Tibial artery (tissue), 4 donors: ENCODE measurements at regions not wholly inside any gene's neighbourhood (a gene's known extent, or its start where the extent isn't known, plus 50 kb on each side); places are given as distances from the start of the nearest gene placed in this dataset.
"Not testable (repeated sequence)": the region's sequence is repeated elsewhere in the genome, so short reads cannot be mapped to it uniquely, and the experiment has no call there.

ENCODE experiments used
- DNase-seq, 2 donors: peaks; one replicate each; pipeline ENCODE4 v3.0.0-alpha.2; 2019
- H3K27ac ChIP-seq, 2 donors: fragments of 200-600 bp; sonication (generic) in 1 of 2; 1 replicate in 1 of 2; 2 replicates in 1 of 2; pipeline ENCODE4 v1.5.1; 2018 to 2019; ENCODE audit warnings: mild to moderate bottlenecking in 1 of 2
- H3K27me3 ChIP-seq, 2 donors: fragments of 200-600 bp; sonication (generic) in 1 of 2; one replicate each; pipeline versions ENCODE4 v1.5.1 to v1.6.0; 2016 to 2019
- H3K36me3 ChIP-seq, 3 donors: fragments of 200-600 bp; sonication (generic) in 2 of 3; one replicate each; pipeline ENCODE4 v1.5.1; 2016 to 2019; ENCODE audit warnings: mild to moderate bottlenecking in 2 of 3
- H3K4me1 ChIP-seq, 4 donors: fragments of 200-600 bp; sonication (generic) in 2 of 4; 1 replicate in 3 of 4; 2 replicates in 1 of 4; pipeline ENCODE4 v1.5.1; 2016 to 2019
- H3K4me3 ChIP-seq, 2 donors: fragments of 200-600 bp; sonication (generic) in 1 of 2; 1 replicate in 1 of 2; 2 replicates in 1 of 2; pipeline ENCODE4 v1.5.1; 2018 to 2019; ENCODE audit warnings: mild to moderate bottlenecking in 2 of 2
- H3K9me3 ChIP-seq, 3 donors: fragments of 200-600 bp; sonication (generic) in 1 of 3; one replicate each; pipeline ENCODE4 v1.5.1; 2016 to 2019
- CTCF ChIP-seq, 2 experiments: fragments of 200-600 bp in 1 of 2; fragments of 450-650 bp in 1 of 2; IDR thresholded peaks; one replicate each; pipeline ENCODE4 v1.5.1; 2017 to 2019; ENCODE audit warnings: antibody characterized with exemption in 2 of 2, mild to moderate bottlenecking in 1 of 2, moderate library complexity in 1 of 2
- intact Hi-C: fragments of 100-400 bp; cut with DNase I; formaldehyde crosslinking; loops from one replicate; pipeline ENCODE4 v1.15.0; 2023; ENCODE audit warnings: low total_unique reads

DNA sequence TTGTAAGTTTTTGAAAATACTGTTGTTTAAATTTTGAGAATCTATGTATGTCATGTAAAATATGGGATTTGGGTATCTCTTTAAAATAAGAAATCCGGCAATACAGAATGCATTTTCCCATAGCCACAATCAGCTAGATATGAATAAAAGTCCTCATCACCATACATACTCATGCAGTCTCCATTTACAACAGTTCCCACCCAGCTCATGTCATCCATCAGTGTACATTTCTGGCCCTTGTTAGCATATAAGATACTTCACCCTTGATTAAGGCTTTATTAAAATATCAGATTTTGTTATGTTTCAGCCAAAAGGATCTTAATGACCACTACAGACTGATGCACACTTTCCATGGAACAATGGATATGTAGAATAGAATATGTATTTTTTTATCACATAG is 218.0 kb downstream of the DPY19L2 start:
- no peak overlapping the region for H3K27ac ChIP-seq
- no peaks in the 10 kb centered on the region for H3K27me3 ChIP-seq
- H3K4me3 ChIP-seq: no peak overlapping the region
- no peak for DNase-seq
- intact Hi-C loops: no loop called here
- TF ChIP-seq CTCF (IDR thresholded peaks at IDR 0.05): no peak
- peaks cover 0 to 18% (median 1%) of the 10 kb centered on the region in 4 donors for H3K4me1 ChIP-seq
- no peaks in the 10 kb centered on the region for H3K36me3 ChIP-seq
- no peaks in the 10 kb centered on the region for H3K9me3 ChIP-seq

DNA sequence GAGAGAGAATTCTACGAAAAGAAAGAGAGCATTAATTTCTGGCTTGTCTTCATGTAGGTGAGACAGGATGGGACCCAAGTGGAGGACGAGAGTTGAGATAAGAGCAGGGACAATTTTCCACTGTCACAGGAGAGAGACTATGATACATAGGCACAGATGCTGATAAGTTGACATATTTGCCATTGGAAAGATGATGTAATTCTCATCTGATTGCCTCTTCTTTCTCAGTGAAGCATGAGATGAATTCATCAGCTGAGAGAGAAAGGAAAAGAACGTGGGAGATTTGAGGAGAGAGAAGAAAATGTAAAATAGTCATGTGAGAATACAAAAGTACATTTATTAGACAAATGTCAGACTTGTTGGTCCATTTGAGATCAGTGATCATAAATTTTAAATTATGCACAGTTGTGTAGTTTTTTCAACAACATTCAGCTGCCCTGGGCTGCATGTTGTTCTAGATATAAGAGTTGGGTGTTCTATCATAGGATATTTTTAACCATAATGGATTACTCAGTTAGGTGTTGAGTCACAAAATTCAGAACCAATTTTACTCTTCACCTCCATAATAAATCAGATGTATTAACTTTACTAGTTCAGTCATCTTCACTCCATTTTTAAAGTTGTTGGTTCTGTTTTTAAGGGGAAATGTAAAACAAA is 222.9 kb downstream of the DPY19L2 start:
- Histone ChIP-seq H3K4me1 (peaks cover 0 to 14% (median 2%) of the 10 kb centered on the region in 4 donors), H3K9me3 (no peaks in the 10 kb centered on the region), H3K27ac (no peak overlapping the region), H3K4me3 (no peak overlapping the region), H3K27me3 (no peaks in the 10 kb centered on the region), H3K36me3 (no peaks in the 10 kb centered on the region)
- no peak for DNase-seq
- no peak for TF ChIP-seq CTCF (IDR thresholded peaks at IDR 0.05)
- intact Hi-C loops: no loop called here

DNA sequence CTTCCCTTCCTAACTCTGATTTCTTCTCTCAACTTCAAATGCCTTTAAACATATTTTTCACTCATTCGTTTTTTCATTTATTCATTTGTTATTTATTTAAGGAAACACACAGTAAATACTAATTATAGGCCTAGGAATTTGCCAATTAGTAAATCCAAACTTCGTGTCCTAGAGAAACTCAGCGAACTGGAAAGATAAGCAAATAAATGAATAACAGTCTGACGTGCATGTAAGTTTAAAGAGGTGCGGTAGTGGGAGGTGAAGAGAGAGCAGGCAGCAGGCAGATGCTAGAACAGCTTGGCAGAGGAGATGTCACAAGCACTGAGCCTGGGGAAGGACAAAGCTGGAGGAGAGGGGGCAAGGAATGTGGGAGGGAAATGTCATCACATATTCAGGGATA is 228.2 kb downstream of the DPY19L2 start:
- TF ChIP-seq CTCF (IDR thresholded peaks at IDR 0.05): no peak
- Histone ChIP-seq H3K4me3 (no peak overlapping the region), H3K27ac (no peak overlapping the region), H3K4me1 (no peaks in the 10 kb centered on the region), H3K27me3 (no peaks in the 10 kb centered on the region), H3K9me3 (peaks cover 0 to under 1% (median 0%) of the 10 kb centered on the region in 3 donors), H3K36me3 (no peaks in the 10 kb centered on the region)
- DNase-seq: no peak
- intact Hi-C loops: no loop called here

- intact Hi-C loops, H3K4me1 ChIP-seq, H3K27me3 ChIP-seq, H3K4me3 ChIP-seq, H3K27ac ChIP-seq, DNase-seq, H3K36me3 ChIP-seq: not testable (repeated sequence)
- H3K9me3 ChIP-seq: peaks cover 0 to 14% (median 0%) of the 10 kb centered on the region in 3 donors
These were observed 233.9 kb downstream of the DPY19L2 start for GRCh38 chr12:63434384-63434783.

DNA sequence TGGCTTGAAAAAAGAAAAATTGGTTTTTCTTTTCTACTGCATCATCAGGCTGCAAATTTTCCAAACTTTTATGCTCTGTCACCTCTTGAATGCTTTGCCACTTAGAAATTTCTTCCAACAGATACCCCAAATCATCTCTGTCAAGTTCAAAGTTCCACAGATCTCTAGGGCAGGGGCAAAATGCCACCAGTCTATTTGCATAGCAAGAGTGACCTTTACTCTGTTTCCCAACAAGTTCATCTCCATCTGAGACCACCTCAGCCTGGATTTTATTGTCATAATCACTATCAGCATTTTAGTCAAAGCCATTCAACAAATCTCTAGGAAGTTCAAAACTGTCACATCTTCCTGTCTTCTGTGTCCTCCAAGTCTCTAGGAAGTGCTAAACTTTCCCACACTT is 240.3 kb downstream of the DPY19L2 start:
- DNase-seq, H3K36me3 ChIP-seq, H3K4me1 ChIP-seq, H3K27ac ChIP-seq, H3K9me3 ChIP-seq, intact Hi-C loops, H3K27me3 ChIP-seq, H3K4me3 ChIP-seq: not testable (repeated sequence)

DNA sequence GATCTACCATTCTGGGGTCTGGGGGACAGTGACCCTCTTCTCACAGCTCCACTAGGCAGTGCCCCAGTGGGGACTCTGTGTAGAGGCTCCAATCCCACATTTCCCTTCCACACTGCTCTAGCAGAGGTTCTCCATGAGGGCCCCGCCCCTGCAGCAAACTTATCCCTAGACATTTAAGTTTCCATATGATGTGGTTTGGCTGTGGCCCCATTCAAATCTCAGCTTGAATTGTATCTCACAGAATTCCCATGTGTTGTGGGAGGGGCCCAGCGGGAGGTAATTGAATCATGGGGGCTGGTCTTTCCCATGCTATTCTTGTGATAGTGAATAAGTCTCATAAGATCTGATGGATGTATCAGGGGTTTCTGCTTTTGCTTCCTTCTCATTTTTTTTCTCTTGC is 241.3 kb downstream of the DPY19L2 start:
- H3K27me3 ChIP-seq, DNase-seq, H3K27ac ChIP-seq, intact Hi-C loops, H3K4me3 ChIP-seq, H3K36me3 ChIP-seq, H3K4me1 ChIP-seq, H3K9me3 ChIP-seq: not testable (repeated sequence)

DNA sequence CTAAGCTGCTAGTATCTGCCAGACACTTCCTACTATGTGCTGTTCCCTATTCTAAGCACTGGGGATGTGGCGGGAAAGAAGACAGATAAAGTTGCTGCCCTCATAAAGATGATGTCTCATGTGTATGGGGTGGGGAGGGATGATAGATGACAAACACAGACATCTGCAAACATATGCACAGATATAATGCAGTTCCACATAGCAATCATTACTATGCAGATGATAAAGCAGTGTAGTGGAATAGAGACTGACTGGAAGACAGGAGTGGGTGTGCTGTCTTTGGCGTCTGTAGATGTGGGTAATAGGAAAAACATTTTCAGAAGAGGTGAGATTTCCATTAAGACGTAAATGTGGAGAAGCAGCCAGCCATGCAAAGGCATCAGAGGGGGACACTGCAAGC is 243.6 kb downstream of the DPY19L2 start:
- intact Hi-C loops: no loop called here
- H3K4me1 ChIP-seq: no peaks in the 10 kb centered on the region

More for the DNA sequence above, 243.6 kb downstream of the DPY19L2 start:
- TF ChIP-seq CTCF (IDR thresholded peaks at IDR 0.05): no peak
- Histone ChIP-seq H3K27ac (no peak overlapping the region), H3K9me3 (peaks cover 3 to 8% (median 4%) of the 10 kb centered on the region in 3 donors), H3K27me3 (no peaks in the 10 kb centered on the region), H3K36me3 (peaks cover 0 to 5% (median 0%) of the 10 kb centered on the region in 3 donors), H3K4me3 (no peak overlapping the region)
- no peak for DNase-seq
